OCI-LY7 (cell line): ENCODE measurements at regions not wholly inside any gene's neighbourhood (a gene's known extent, or its start where the extent isn't known, plus 50 kb on each side); places are given as distances from the start of the nearest gene placed in this dataset.

Source experiments
- BruUV-seq: library from RNA; stranded (reverse); fragments of 400-500 nt; replicated peaks from 2 replicates; lab custom pipeline; 2021; lab: Mats Ljungman, UMichigan
- CTCF ChIA-PET: fragments of 300-600 bp; sonication (Branson Sonifier 250); formaldehyde crosslinking; loops from one replicate; lab custom pipeline; 2022; ENCODE audit warnings: antibody characterized with exemption; ENCODE audit not compliant: unreplicated experiment; lab: Charles Lee
- POLR2A ChIA-PET: fragments of 300-600 bp; sonication (Branson Sonifier 250); formaldehyde crosslinking; loops from one replicate; lab custom pipeline; 2022; ENCODE audit warnings: antibody characterized with exemption; lab: Charles Lee
- DNase-seq: peaks from one replicate; pipeline ENCODE4 v3.0.0-alpha.2; 2015; ENCODE audit warnings: low spot score
- H2AFZ ChIP-seq: fragments of 200-600 bp; sonication (generic), shearing (Covaris generic); 2 replicates; pipeline ENCODE4 v1.6.1; 2014; ENCODE audit warnings: mild to moderate bottlenecking, antibody characterized with exemption, low read length, moderate library complexity
- H3K27ac ChIP-seq: fragments of 200-600 bp; sonication (generic); 2 replicates; pipeline ENCODE4 v1.5.1; 2014; ENCODE audit warnings: mixed run types, low read depth, mild to moderate bottlenecking, moderate library complexity, low read length, inconsistent platforms; ENCODE audit not compliant: poor library complexity, severe bottlenecking
- H3K36me3 ChIP-seq: fragments of 200-600 bp; sonication (generic); 2 replicates; pipeline ENCODE4 v1.6.1; 2014; ENCODE audit warnings: mild to moderate bottlenecking, antibody characterized with exemption, low read length, moderate library complexity, mixed read lengths; ENCODE audit not compliant: insufficient read depth
- H3K4me1 ChIP-seq: fragments of 200-600 bp; sonication (generic); 2 replicates; pipeline ENCODE4 v1.5.1; 2014; ENCODE audit warnings: mild to moderate bottlenecking, low read length; ENCODE audit not compliant: insufficient read depth, poor library complexity, severe bottlenecking
- H3K4me2 ChIP-seq: fragments of 200-600 bp; sonication (generic); 2 replicates; pipeline ENCODE4 v1.6.1; 2014; ENCODE audit warnings: mild to moderate bottlenecking, low read length
- H3K4me3 ChIP-seq: fragments of 200-600 bp; sonication (generic); 2 replicates; pipeline ENCODE4 v1.5.1; 2014; ENCODE audit warnings: mild to moderate bottlenecking, low read depth, low read length; ENCODE audit not compliant: poor library complexity, severe bottlenecking
- H3K79me2 ChIP-seq: fragments of 200-600 bp; sonication (generic); 2 replicates; pipeline ENCODE4 v1.6.1; 2016; ENCODE audit warnings: low read depth, mild to moderate bottlenecking, low read length, moderate library complexity, mixed read lengths; ENCODE audit not compliant: insufficient read depth
- H3K9me2 ChIP-seq: fragments of 200-600 bp; sonication (generic); 2 replicates; pipeline ENCODE4 v1.6.1; 2016; ENCODE audit warnings: mild to moderate bottlenecking, low read length, mixed read lengths; ENCODE audit not compliant: insufficient read depth
- H3K9me3 ChIP-seq: fragments of 200-600 bp; sonication (generic); 2 replicates; pipeline ENCODE4 v1.6.1; 2014; ENCODE audit warnings: mild to moderate bottlenecking, mixed run types, low read length, mixed read lengths
- H4K20me1 ChIP-seq: fragments of 200-600 bp; sonication (generic); 2 replicates; pipeline ENCODE4 v1.6.1; 2014; ENCODE audit warnings: mild to moderate bottlenecking, antibody characterized with exemption, low read length, moderate library complexity, mixed read lengths; ENCODE audit not compliant: insufficient read depth
- EZH2phosphoT487 ChIP-seq: fragments of 200-600 bp; sonication (generic); IDR thresholded peaks from 2 replicates; pipeline ENCODE4 v1.6.1; 2018; ENCODE audit warnings: low read depth, borderline replicate concordance, mild to moderate bottlenecking, mixed run types, antibody characterized with exemption, low read length, moderate library complexity, mixed read lengths
- intact Hi-C: fragments of 100-400 bp; cut with micrococcal nuclease; formaldehyde crosslinking; loops from one replicate; pipeline ENCODE4 v1.10.0; 2022; ENCODE audit not compliant: unreplicated experiment
- TF ChIP-seq, protein P1 (sequence below): fragments of 200-600 bp; sonication (generic); conservative IDR thresholded peaks from 2 replicates; pipeline ENCODE4 v1.5.1; 2014; ENCODE audit warnings: mild to moderate bottlenecking, antibody characterized with exemption, low read length, moderate library complexity, mixed read lengths

- Histone ChIP-seq H4K20me1 (no peaks in the 10 kb centered on the region), H3K4me2 (no peak overlapping the region), H3K27ac (no peak overlapping the region), H3K9me2 (no peaks in the 10 kb centered on the region), H3K4me3 (no peak overlapping the region), H3K36me3 (no peaks in the 10 kb centered on the region), H3K79me2 (no peaks in the 10 kb centered on the region), H3K9me3 (no peaks in the 10 kb centered on the region), H3K4me1 (no peaks in the 10 kb centered on the region), H2AFZ (no peak overlapping the region)
- no peak for DNase-seq
- BruUV-seq: no TSS peak
- ChIA-PET POLR2A (no interaction called here), CTCF (no interaction called here)
- no peak for TF ChIP-seq EZH2phosphoT487
- TF ChIP-seq, protein P1, sequence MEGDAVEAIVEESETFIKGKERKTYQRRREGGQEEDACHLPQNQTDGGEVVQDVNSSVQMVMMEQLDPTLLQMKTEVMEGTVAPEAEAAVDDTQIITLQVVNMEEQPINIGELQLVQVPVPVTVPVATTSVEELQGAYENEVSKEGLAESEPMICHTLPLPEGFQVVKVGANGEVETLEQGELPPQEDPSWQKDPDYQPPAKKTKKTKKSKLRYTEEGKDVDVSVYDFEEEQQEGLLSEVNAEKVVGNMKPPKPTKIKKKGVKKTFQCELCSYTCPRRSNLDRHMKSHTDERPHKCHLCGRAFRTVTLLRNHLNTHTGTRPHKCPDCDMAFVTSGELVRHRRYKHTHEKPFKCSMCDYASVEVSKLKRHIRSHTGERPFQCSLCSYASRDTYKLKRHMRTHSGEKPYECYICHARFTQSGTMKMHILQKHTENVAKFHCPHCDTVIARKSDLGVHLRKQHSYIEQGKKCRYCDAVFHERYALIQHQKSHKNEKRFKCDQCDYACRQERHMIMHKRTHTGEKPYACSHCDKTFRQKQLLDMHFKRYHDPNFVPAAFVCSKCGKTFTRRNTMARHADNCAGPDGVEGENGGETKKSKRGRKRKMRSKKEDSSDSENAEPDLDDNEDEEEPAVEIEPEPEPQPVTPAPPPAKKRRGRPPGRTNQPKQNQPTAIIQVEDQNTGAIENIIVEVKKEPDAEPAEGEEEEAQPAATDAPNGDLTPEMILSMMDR: no peak
- intact Hi-C loops: no loop called here
Observed at GRCh38 chr5:162699361-162699760, 631.8 kb downstream of the GABRG2 start.

DNA sequence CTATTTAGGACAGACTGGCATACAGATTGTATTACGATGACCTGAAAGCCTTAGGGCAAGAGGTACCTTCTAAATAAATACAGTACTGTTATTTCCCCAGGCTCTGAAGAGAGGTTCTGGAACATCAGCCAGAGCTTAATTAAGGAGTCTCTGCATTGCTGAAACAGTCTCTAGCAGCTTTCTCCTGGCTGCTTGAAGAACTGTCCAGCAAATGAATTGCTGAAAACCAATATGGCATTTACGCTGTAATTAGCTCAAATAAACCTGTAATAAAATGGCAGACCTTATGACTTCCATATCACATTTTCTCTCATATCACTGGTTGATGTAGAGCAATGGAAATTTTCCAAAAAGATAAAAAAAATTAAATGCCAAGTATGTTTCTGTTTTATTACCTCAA is 636.3 kb downstream of the GABRG2 start:
- no peak overlapping the region for H3K4me3 ChIP-seq
- BruUV-seq: no TSS peak
- CTCF ChIA-PET: no interaction called here
- DNase-seq: no peak
- no peaks in the 10 kb centered on the region for H3K79me2 ChIP-seq
- no peaks in the 10 kb centered on the region for H3K36me3 ChIP-seq
- no peaks in the 10 kb centered on the region for H3K9me2 ChIP-seq
- TF ChIP-seq, protein P1: no peak
- TF ChIP-seq EZH2phosphoT487: no peak
- H3K4me1 ChIP-seq: no peaks in the 10 kb centered on the region
- H3K4me2 ChIP-seq: no peak overlapping the region
- POLR2A ChIA-PET: interaction anchor here (0.8 kb wide), 1 partner anchor 1970 kb away, joined by 5 read pairs; no protein-coding TSS in a partner anchor
- H2AFZ ChIP-seq: no peak overlapping the region
- intact Hi-C loops: no loop called here
- H3K9me3 ChIP-seq: no peaks in the 10 kb centered on the region
- no peak overlapping the region for H3K27ac ChIP-seq
- no peaks in the 10 kb centered on the region for H4K20me1 ChIP-seq

GRCh38 chr5:162711244-162711643 is 643.7 kb downstream of the GABRG2 start:
- ChIA-PET CTCF (no interaction called here), POLR2A (no interaction called here)
- no peaks in the 10 kb centered on the region for H3K79me2 ChIP-seq
- no peaks in the 10 kb centered on the region for H3K9me2 ChIP-seq
- H2AFZ ChIP-seq: no peak overlapping the region
- H3K4me3 ChIP-seq: no peak overlapping the region
- no peak overlapping the region for H3K27ac ChIP-seq
- H3K9me3 ChIP-seq: no peaks in the 10 kb centered on the region
- TF ChIP-seq, protein P1: no peak
- TF ChIP-seq EZH2phosphoT487: no peak
- intact Hi-C loops: no loop called here
- no TSS peak for BruUV-seq
- H3K36me3 ChIP-seq: no peaks in the 10 kb centered on the region
- no peaks in the 10 kb centered on the region for H4K20me1 ChIP-seq
- no peak overlapping the region for H3K4me2 ChIP-seq
- H3K4me1 ChIP-seq: no peaks in the 10 kb centered on the region
- no peak for DNase-seq
